Bronchial epithelial cell (primary cell): ENCODE measurements at regions not wholly inside any gene's neighbourhood (a gene's known extent, or its start where the extent isn't known, plus 50 kb on each side); places are given as distances from the start of the nearest gene placed in this dataset.

Experiments
- DNase-seq: peaks from one replicate; pipeline ENCODE4 v3.0.0-alpha.2; 2010; ENCODE audit warnings: low read depth
- FAIRE-seq: peaks from 2 replicates; lab custom pipeline; 2011; peaks lifted over from hg19 to GRCh38; lab: Jason Lieb, UNC
- H3K27me3 ChIP-seq: 2 replicates; pipeline ENCODE4 v1.5.1; 2011; ENCODE audit warnings: low read length; ENCODE audit not compliant: control insufficient read depth, insufficient read depth
- H3K36me3 ChIP-seq: 2 replicates; pipeline ENCODE4 v1.5.1; 2011; ENCODE audit warnings: low read length; ENCODE audit not compliant: control insufficient read depth, insufficient read depth
- H3K4me3 ChIP-seq: 2 replicates; pipeline ENCODE4 v1.5.1; 2011; ENCODE audit warnings: mild to moderate bottlenecking, low read depth, low read length, control low read depth
- CTCF ChIP-seq: IDR thresholded peaks from 2 replicates; pipeline ENCODE4 v1.5.1; 2011; ENCODE audit warnings: mild to moderate bottlenecking, moderate library complexity, low read length, control low read depth, inconsistent platforms; ENCODE audit not compliant: insufficient read depth, severe bottlenecking

- no peak overlapping the region for H3K4me3 ChIP-seq
- DNase-seq = no peak
- no peak for FAIRE-seq
- no peak for TF ChIP-seq CTCF
- no peaks in the 10 kb centered on the region for H3K36me3 ChIP-seq
- no peaks in the 10 kb centered on the region for H3K27me3 ChIP-seq
These were observed 502.3 kb downstream of the ZWINT start for GRCh38 chr10:55858730-55859129.

GRCh38 chr10:55852900-55853299, 508.2 kb downstream of the ZWINT start:
- no peak for TF ChIP-seq CTCF
- no peaks in the 10 kb centered on the region for H3K36me3 ChIP-seq

DNA sequence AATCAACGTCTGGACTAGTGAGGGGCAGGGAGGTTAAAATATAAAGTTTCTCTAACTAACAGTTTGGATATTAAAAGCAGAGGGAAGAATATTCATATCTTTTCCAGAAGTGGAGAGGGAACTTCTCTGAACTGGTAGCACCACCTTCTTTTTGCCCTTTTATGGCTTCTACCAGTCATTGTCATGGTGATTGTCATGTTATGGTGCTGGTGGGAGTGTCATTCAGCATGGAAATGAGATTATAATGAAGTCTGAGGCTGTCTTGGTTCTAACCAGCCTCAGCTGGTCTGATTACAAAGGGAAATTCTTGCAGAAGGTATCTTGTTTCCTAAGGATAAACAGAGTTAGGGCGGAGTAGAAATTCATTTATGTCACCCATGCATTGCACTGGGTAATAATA, 523.8 kb downstream of the ZWINT start:
- no peaks in the 10 kb centered on the region for H3K27me3 ChIP-seq
- TF ChIP-seq CTCF = no peak
- no peaks in the 10 kb centered on the region for H3K36me3 ChIP-seq
- H3K4me3 ChIP-seq = no peak overlapping the region
- DNase-seq (no peak), FAIRE-seq (no peak)

More at GRCh38 chr10:55852900-55853299, 508.2 kb downstream of the ZWINT start:
- no peak for DNase-seq
- Histone ChIP-seq H3K27me3 (no peaks in the 10 kb centered on the region), H3K4me3 (no peak overlapping the region)
- no peak for FAIRE-seq

DNA sequence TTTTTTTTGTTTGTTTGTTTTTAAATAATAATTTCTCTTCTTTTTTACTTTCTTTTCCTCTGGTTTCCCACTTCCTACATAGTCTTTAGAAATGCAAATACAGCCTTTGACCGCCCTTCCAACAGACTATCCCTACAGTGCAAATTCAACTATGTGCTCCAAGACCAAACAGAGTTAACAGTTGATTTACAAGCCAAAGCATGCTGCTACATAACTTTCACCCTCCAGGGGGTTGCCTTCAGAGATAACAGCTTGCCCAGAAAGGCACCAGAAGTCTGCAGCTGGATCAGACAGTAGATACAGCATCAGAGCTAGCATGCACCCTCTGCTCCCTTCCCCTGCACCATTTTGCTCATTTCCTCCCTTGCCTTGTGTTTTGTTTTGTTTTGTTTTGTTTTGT, 539.0 kb downstream of the ZWINT start:
- Histone ChIP-seq H3K4me3 (no peak overlapping the region), H3K36me3 (no peaks in the 10 kb centered on the region), H3K27me3 (no peaks in the 10 kb centered on the region)
- DNase-seq = no peak
- no peak for TF ChIP-seq CTCF
- FAIRE-seq = no peak

GRCh38 chr10:55820478-55820877, 540.6 kb downstream of the ZWINT start:
- TF ChIP-seq CTCF = no peak
- H3K27me3 ChIP-seq = no peaks in the 10 kb centered on the region
- DNase-seq (no peak), FAIRE-seq (no peak)
- no peak overlapping the region for H3K4me3 ChIP-seq
- H3K36me3 ChIP-seq = no peaks in the 10 kb centered on the region

GRCh38 chr10:55820071-55820470, 541.0 kb downstream of the ZWINT start:
- Histone ChIP-seq H3K4me3 (no peak overlapping the region), H3K27me3 (no peaks in the 10 kb centered on the region), H3K36me3 (no peaks in the 10 kb centered on the region)
- DNase-seq (no peak), FAIRE-seq (no peak)
- no peak for TF ChIP-seq CTCF
